ENCODE measurements at regions not wholly inside any gene's neighbourhood (a gene's known extent, or its start where the extent isn't known, plus 50 kb on each side); places are given as distances from the start of the nearest gene placed in this dataset.

- Histone ChIP-seq H3K79me2 (ENCODE audit: insufficient read depth) (no peaks in the 10 kb centered on the region), H3F3A (replicated peaks; ENCODE audit: insufficient read depth) (no peaks in the 10 kb centered on the region), H3K27ac (ENCODE audit: low read depth in 2 of 2, low read length in 1 of 2) (no peak overlapping the region), H3K9me3 (no peaks in the 10 kb centered on the region), H3K4me2 (no peak overlapping the region), H3K36me3 (replicated peaks in 1 of 2; ENCODE audit: control insufficient read depth in 1 of 2, insufficient read depth in 2 of 2, low read length in 1 of 2) (no peaks in the 10 kb centered on the region), H3K9me2 (no peaks in the 10 kb centered on the region), H3K9ac (no peak overlapping the region), H2AFZ (ENCODE audit: low read depth) (no peak overlapping the region), H4K20me1 (ENCODE audit: insufficient read depth) (no peaks in the 10 kb centered on the region), H3K4me3 (ENCODE audit: low read depth in 2 of 2, low read length in 1 of 2) (no peak overlapping the region), H3K27me3 (ENCODE audit: insufficient read depth) (no peaks in the 10 kb centered on the region), H3K4me1 (ENCODE audit: control insufficient read depth in 1 of 2, insufficient read depth in 2 of 2, low read depth in 1 of 2, low read length in 1 of 2) (no peaks in the 10 kb centered on the region; a peak in 1 of 4 replicates)
- ChIA-PET POLR2A (no interaction called here), CTCF (no interaction called here)
- DNase-seq, result no peak
- TF ChIP-seq SIN3A (IDR thresholded peaks at IDR 0.05; ENCODE audit: borderline replicate concordance, low read depth, low read length) (no peak), USF1 (IDR thresholded peaks at IDR 0.05; ENCODE audit: borderline replicate concordance, low read depth) (no peak), CTCF (IDR thresholded peaks at IDR 0.05) (no peak), MXI1 (IDR thresholded peaks at IDR 0.05; ENCODE audit: low read depth, low read length) (no peak), ELF1 (IDR thresholded peaks at IDR 0.05) (no peak), JUND (IDR thresholded peaks at IDR 0.05) (no peak), EP300 (IDR thresholded peaks at IDR 0.05; ENCODE audit: borderline replicate concordance in 1 of 2, low read depth in 1 of 2, low read length in 1 of 2) (no peak), SMC3 (IDR thresholded peaks at IDR 0.05; ENCODE audit: low read depth, low read length) (no peak), RFX5 (IDR thresholded peaks at IDR 0.05; ENCODE audit: low read length) (no peak), YY1 (IDR thresholded peaks at IDR 0.05; ENCODE audit: low read depth) (no peak), FOXJ3 (CRISPR knock-in tag; IDR thresholded peaks at IDR 0.05) (no peak)
- TF ChIP-seq, protein P1, sequence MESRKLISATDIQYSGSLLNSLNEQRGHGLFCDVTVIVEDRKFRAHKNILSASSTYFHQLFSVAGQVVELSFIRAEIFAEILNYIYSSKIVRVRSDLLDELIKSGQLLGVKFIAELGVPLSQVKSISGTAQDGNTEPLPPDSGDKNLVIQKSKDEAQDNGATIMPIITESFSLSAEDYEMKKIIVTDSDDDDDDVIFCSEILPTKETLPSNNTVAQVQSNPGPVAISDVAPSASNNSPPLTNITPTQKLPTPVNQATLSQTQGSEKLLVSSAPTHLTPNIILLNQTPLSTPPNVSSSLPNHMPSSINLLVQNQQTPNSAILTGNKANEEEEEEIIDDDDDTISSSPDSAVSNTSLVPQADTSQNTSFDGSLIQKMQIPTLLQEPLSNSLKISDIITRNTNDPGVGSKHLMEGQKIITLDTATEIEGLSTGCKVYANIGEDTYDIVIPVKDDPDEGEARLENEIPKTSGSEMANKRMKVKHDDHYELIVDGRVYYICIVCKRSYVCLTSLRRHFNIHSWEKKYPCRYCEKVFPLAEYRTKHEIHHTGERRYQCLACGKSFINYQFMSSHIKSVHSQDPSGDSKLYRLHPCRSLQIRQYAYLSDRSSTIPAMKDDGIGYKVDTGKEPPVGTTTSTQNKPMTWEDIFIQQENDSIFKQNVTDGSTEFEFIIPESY (IDR thresholded peaks at IDR 0.05; ENCODE audit: borderline replicate concordance, low read depth), result no peak
- TF ChIP-seq, protein P2, sequence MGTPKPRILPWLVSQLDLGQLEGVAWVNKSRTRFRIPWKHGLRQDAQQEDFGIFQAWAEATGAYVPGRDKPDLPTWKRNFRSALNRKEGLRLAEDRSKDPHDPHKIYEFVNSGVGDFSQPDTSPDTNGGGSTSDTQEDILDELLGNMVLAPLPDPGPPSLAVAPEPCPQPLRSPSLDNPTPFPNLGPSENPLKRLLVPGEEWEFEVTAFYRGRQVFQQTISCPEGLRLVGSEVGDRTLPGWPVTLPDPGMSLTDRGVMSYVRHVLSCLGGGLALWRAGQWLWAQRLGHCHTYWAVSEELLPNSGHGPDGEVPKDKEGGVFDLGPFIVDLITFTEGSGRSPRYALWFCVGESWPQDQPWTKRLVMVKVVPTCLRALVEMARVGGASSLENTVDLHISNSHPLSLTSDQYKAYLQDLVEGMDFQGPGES (IDR thresholded peaks at IDR 0.05; ENCODE audit: low read depth, low read length), result no peak
- TF ChIP-seq, protein P3, sequence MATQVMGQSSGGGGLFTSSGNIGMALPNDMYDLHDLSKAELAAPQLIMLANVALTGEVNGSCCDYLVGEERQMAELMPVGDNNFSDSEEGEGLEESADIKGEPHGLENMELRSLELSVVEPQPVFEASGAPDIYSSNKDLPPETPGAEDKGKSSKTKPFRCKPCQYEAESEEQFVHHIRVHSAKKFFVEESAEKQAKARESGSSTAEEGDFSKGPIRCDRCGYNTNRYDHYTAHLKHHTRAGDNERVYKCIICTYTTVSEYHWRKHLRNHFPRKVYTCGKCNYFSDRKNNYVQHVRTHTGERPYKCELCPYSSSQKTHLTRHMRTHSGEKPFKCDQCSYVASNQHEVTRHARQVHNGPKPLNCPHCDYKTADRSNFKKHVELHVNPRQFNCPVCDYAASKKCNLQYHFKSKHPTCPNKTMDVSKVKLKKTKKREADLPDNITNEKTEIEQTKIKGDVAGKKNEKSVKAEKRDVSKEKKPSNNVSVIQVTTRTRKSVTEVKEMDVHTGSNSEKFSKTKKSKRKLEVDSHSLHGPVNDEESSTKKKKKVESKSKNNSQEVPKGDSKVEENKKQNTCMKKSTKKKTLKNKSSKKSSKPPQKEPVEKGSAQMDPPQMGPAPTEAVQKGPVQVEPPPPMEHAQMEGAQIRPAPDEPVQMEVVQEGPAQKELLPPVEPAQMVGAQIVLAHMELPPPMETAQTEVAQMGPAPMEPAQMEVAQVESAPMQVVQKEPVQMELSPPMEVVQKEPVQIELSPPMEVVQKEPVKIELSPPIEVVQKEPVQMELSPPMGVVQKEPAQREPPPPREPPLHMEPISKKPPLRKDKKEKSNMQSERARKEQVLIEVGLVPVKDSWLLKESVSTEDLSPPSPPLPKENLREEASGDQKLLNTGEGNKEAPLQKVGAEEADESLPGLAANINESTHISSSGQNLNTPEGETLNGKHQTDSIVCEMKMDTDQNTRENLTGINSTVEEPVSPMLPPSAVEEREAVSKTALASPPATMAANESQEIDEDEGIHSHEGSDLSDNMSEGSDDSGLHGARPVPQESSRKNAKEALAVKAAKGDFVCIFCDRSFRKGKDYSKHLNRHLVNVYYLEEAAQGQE (IDR thresholded peaks at IDR 0.05; ENCODE audit: low read depth, low read length), result no peak
Observed at GRCh38 chr2:34178482-34178881, 579.4 kb upstream of the FAM98A start.

Data from SK-N-SH (cell line).